GM12878 (cell line): ENCODE measurements at regions not wholly inside any gene's neighbourhood (a gene's known extent, or its start where the extent isn't known, plus 50 kb on each side); places are given as distances from the start of the nearest gene placed in this dataset.

Experiments used
- ATAC-seq: fragments of 200-7000 bp; cut with Tn5 transposase; 3 replicates; pipeline ENCODE4 v1.9.1; 2020; ENCODE audit warnings: mild to moderate bottlenecking, moderate library complexity
- BruUV-seq: library from RNA; stranded (reverse); fragments of 400-500 nt; replicated peaks from 2 replicates; lab custom pipeline; 2021; lab: Mats Ljungman, UMichigan
- CTCF ChIA-PET: fragments of 300-600 bp; sonication (Branson Sonifier 250); formaldehyde crosslinking; extraction: SDS; loops from one replicate; lab custom pipeline; 2021; ENCODE audit warnings: inconsistent platforms; lab: Yijun Ruan, JAX
- POLR2A ChIA-PET: fragments of 350-600 bp; formaldehyde crosslinking; extraction: SDS; loops from one replicate; lab custom pipeline; 2021; ENCODE audit warnings: inconsistent platforms; lab: Charles Lee
- RAD21 ChIA-PET: fragments of 300-600 bp; sonication (Branson Sonifier 250); formaldehyde crosslinking; loops from one replicate; lab custom pipeline; 2023; ENCODE audit warnings: antibody characterized with exemption; ENCODE audit not compliant: unreplicated experiment; lab: Charles Lee
- SMC1A ChIA-PET: fragments of 300-600 bp; sonication (Branson Sonifier 250); formaldehyde crosslinking; loops from one replicate; lab custom pipeline; 2023; ENCODE audit not compliant: unreplicated experiment, uncharacterized antibody; lab: Charles Lee
- DNase-seq: peaks from one replicate; pipeline ENCODE4 v3.0.0-alpha.2; 2011; ENCODE audit warnings: low read depth, low spot score
- FAIRE-seq: peaks from 3 replicates; lab custom pipeline; 2011; peaks lifted over from hg19 to GRCh38; lab: Jason Lieb, UNC
- H2AFZ ChIP-seq: 2 replicates; pipeline ENCODE4 v1.6.0; 2011; ENCODE audit warnings: low read depth, low read length, control low read depth; ENCODE audit not compliant: control insufficient read depth
- H3K27ac ChIP-seq: 2 replicates; pipeline ENCODE4 v1.5.1; 2011; ENCODE audit warnings: control low read depth; ENCODE audit not compliant: control insufficient read depth, insufficient read depth
- H3K27me3 ChIP-seq, 2 experiments: replicated peaks in 1 of 2; 2 replicates each; pipeline versions ENCODE4 v1.6.0 to v1.6.1; 2011; ENCODE audit warnings: low read length in 1 of 2; ENCODE audit not compliant: control insufficient read depth in 2 of 2, insufficient read depth in 2 of 2
- H3K36me3 ChIP-seq, 2 experiments: 2 replicates each; pipeline ENCODE4 v1.5.1; 2011; ENCODE audit warnings: low read length in 1 of 2; ENCODE audit not compliant: control insufficient read depth in 2 of 2, insufficient read depth in 2 of 2
- H3K4me1 ChIP-seq: 2 replicates; pipeline ENCODE4 v1.6.1; 2011; ENCODE audit warnings: mild to moderate bottlenecking, low read length, moderate library complexity, mixed read lengths; ENCODE audit not compliant: control insufficient read depth, insufficient read depth
- H3K4me2 ChIP-seq: 2 replicates; pipeline ENCODE4 v1.6.0; 2011; ENCODE audit warnings: control low read depth; ENCODE audit not compliant: control insufficient read depth, insufficient read depth
- H3K4me3 ChIP-seq: fragments of 200-600 bp; sonication (generic); 2 replicates; pipeline ENCODE4 v1.5.1; 2016
- H3K79me2 ChIP-seq: 2 replicates; pipeline ENCODE4 v1.6.0; 2011; ENCODE audit warnings: low read length; ENCODE audit not compliant: control insufficient read depth, insufficient read depth
- H3K9ac ChIP-seq: 2 replicates; pipeline ENCODE4 v1.8.0; 2011; ENCODE audit warnings: low read length, control low read depth, mixed read lengths; ENCODE audit not compliant: control insufficient read depth, insufficient read depth
- H3K9me3 ChIP-seq: replicated peaks from 3 replicates; pipeline ENCODE4 v1.5.1; 2011; ENCODE audit warnings: mild to moderate bottlenecking, low read length; ENCODE audit not compliant: control insufficient read depth, insufficient read depth
- H4K20me1 ChIP-seq: 2 replicates; pipeline ENCODE4 v1.6.0; 2011; ENCODE audit not compliant: control insufficient read depth, insufficient read depth
- CBX3 ChIP-seq: fragments of 200-600 bp; sonication (generic); IDR thresholded peaks from 2 replicates; pipeline ENCODE4 v1.6.1; 2016; ENCODE audit warnings: low read depth, borderline replicate concordance
- CEBPZ ChIP-seq: fragments of 150-350 bp; IDR thresholded peaks from 2 replicates; pipeline ENCODE4 v1.6.1; 2016; ENCODE audit warnings: low read depth, low read length
- CHD1 ChIP-seq: IDR thresholded peaks from 2 replicates; pipeline ENCODE4 v1.6.1; 2012; ENCODE audit warnings: low read depth, low read length, improper control_type of control experiment
- CREM ChIP-seq: IDR thresholded peaks from 2 replicates; pipeline ENCODE4 v1.6.1; 2014; ENCODE audit warnings: antibody characterized with exemption, low read depth
- GATAD2B ChIP-seq: fragments of 450-650 bp; conservative IDR thresholded peaks from 2 replicates; pipeline ENCODE4 v1.6.1; 2017; ENCODE audit warnings: low read depth, mild to moderate bottlenecking, moderate library complexity
- HCFC1 ChIP-seq: fragments of 150-350 bp; IDR thresholded peaks from 2 replicates; pipeline ENCODE4 v1.6.1; 2014; ENCODE audit warnings: low read length
- HDAC6 ChIP-seq: fragments of 200-600 bp; sonication (generic); IDR thresholded peaks from one replicate; pipeline ENCODE4 v1.8.0; 2017; ENCODE audit warnings: antibody characterized with exemption; ENCODE audit not compliant: unreplicated experiment
- HSF1 ChIP-seq: fragments of 150-350 bp; IDR thresholded peaks from 2 replicates; pipeline ENCODE4 v1.6.1; 2014; ENCODE audit warnings: mild to moderate bottlenecking, low read depth, low read length
- IKZF1 ChIP-seq: fragments of 450-650 bp; conservative IDR thresholded peaks from 2 replicates; pipeline ENCODE4 v1.6.1; 2017; ENCODE audit warnings: antibody characterized with exemption, mild to moderate bottlenecking
- IKZF2 ChIP-seq, 2 experiments: fragments of 450-650 bp; IDR thresholded peaks; 2 replicates each; pipeline ENCODE4 v1.6.1; 2017; ENCODE audit warnings: mild to moderate bottlenecking in 2 of 2, moderate library complexity in 2 of 2
- IRF4 ChIP-seq: IDR thresholded peaks from 2 replicates; pipeline ENCODE4 v1.6.1; 2011; ENCODE audit warnings: low read depth, low read length
- NR2C1 ChIP-seq: fragments of 450-650 bp; IDR thresholded peaks from 2 replicates; pipeline ENCODE4 v1.6.1; 2017; ENCODE audit warnings: antibody characterized with exemption, mild to moderate bottlenecking, moderate library complexity
- RFX5 ChIP-seq: IDR thresholded peaks from 2 replicates; pipeline ENCODE4 v1.6.1; 2011; ENCODE audit warnings: low read depth, low read length, improper control_type of control experiment
- WRNIP1 ChIP-seq: IDR thresholded peaks from 2 replicates; pipeline ENCODE4 v1.6.1; 2011; ENCODE audit warnings: low read depth, low read length, improper control_type of control experiment, borderline replicate concordance
- ZBTB33 ChIP-seq: fragments of 450-650 bp; IDR thresholded peaks from 2 replicates; pipeline ENCODE4 v1.6.1; 2017; ENCODE audit warnings: mild to moderate bottlenecking
- ZNF217 ChIP-seq: fragments of 450-650 bp; IDR thresholded peaks from 2 replicates; pipeline ENCODE4 v1.6.1; 2017; ENCODE audit warnings: antibody characterized with exemption, mild to moderate bottlenecking
- ZNF622 ChIP-seq: fragments of 450-650 bp; IDR thresholded peaks from 2 replicates; pipeline ENCODE4 v1.6.1; 2017; ENCODE audit warnings: mild to moderate bottlenecking, inconsistent platforms
- in situ Hi-C: fragments of 300-500 bp; cut with MboI; formaldehyde crosslinking; loops from 9 replicates; pipeline ENCODE4 v1.14.3; 2018; ENCODE audit warnings: mixed read lengths
- intact Hi-C: fragments of 100-400 bp; cut with micrococcal nuclease; formaldehyde crosslinking; loops from one replicate; pipeline ENCODE4 v1.14.2; 2022; ENCODE audit not compliant: unreplicated experiment

GRCh38 chr2:48098539-48098938, 192.2 kb upstream of the FBXO11 start (continued):
- TF ChIP-seq RFX5 (no peak), NR2C1 (no peak)

GRCh38 chr2:48104418-48104817, 198.1 kb upstream of the FBXO11 start:
- Histone ChIP-seq H3K79me2 (no peaks in the 10 kb centered on the region), H3K4me1 (peaks cover 5% of the 10 kb centered on the region), H3K4me3 (no peak overlapping the region), H4K20me1 (no peaks in the 10 kb centered on the region), H3K36me3 (no peaks in the 10 kb centered on the region), H3K27me3 (no peaks in the 10 kb centered on the region), H3K4me2 (no peak overlapping the region), H3K9ac (no peak overlapping the region), H3K27ac (no peak overlapping the region), H2AFZ (no peak overlapping the region), H3K9me3 (peaks cover 2% of the 10 kb centered on the region; the same call in 2 of the 3 replicates)
- ChIA-PET RAD21 (interaction anchor here (0.8 to 6.0 kb wide), 7 partner anchors 197 to 770 kb away, joined by 3 to 48 read pairs (median 6); partner anchors contain the start of genes FBXO11 and MSH6), POLR2A (interaction anchor here (1.1 kb wide), 1 partner anchor 328 kb away, joined by 4 read pairs; no protein-coding TSS in a partner anchor), CTCF (interaction anchor here (0.8 to 4.2 kb wide), 16 partner anchors 13 to 769 kb away, joined by 3 to 85 read pairs (median 5); partner anchors contain the start of gene FBXO11), SMC1A (interaction anchor here (0.6 to 6.1 kb wide), 9 partner anchors 11 to 768 kb away, joined by 3 to 66 read pairs (median 4); no protein-coding TSS in a partner anchor)
- no peak for DNase-seq
- no TSS peak for BruUV-seq
- no peak for TF ChIP-seq IRF4
- TF ChIP-seq IKZF2 (IDR thresholded peaks at IDR 0.05): no peak
- no peak for TF ChIP-seq HSF1
- no peak for TF ChIP-seq CREM
- no peak for TF ChIP-seq GATAD2B
- TF ChIP-seq ZNF217: no peak
- no peak for TF ChIP-seq IKZF1
- no peak for TF ChIP-seq CHD1
- no peak for TF ChIP-seq WRNIP1
- no peak for TF ChIP-seq HCFC1
- no peak for TF ChIP-seq ZBTB33
- TF ChIP-seq CEBPZ: no peak
- TF ChIP-seq CBX3: no peak
- no peak for TF ChIP-seq HDAC6
- no peak for TF ChIP-seq ZNF622
- in situ Hi-C loops: no loop called here
- ATAC-seq: no peak
- no peak for FAIRE-seq
- intact Hi-C loops: loop anchor here (10.0 kb wide), 1 partner anchor 770 kb away; no protein-coding TSS in a partner anchor
